ENCODE measurements at regions not wholly inside any gene's neighbourhood (a gene's known extent, or its start where the extent isn't known, plus 50 kb on each side); places are given as distances from the start of the nearest gene placed in this dataset.

DNA sequence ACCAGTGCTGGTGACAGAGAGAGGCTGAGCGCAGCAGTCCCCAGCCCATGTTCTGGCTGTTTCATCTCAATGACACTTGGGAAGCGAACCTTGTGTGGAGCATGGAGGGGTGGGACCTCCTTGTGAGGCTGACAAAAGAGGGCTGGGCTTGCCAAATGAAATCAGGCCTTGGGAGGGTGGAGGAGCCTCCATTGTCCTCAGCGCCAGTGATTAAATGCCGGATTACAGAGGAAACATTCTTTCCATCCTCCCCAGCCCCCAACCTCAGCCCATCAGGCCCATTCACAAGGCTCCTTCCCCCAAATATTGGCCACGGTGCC, 63.3 kb upstream of the PAXBP1 start:
- no peaks in the 10 kb centered on the region for H3K9me3 ChIP-seq (ENCODE audit: control insufficient read depth in 1 of 2, insufficient read depth in 1 of 2, low read depth in 1 of 2, low read length in 2 of 2)
- ChIA-PET POLR2A (no interaction called here), RAD21 (ENCODE audit: low non-redundant PET in 1 of 2, low total read pairs in 2 of 2, uncharacterized antibody in 2 of 2, unreplicated experiment in 2 of 2) (no interaction called here), CTCF (no interaction called here)
- intact Hi-C loops (cut with micrococcal nuclease) = no loop called here
- no peaks in the 10 kb centered on the region for H3K79me2 ChIP-seq (ENCODE audit: insufficient read depth, low read length)
- H3K27ac ChIP-seq (ENCODE audit: low read depth, low read length) = no peak overlapping the region
- H4K20me1 ChIP-seq (ENCODE audit: insufficient read depth) = no peaks in the 10 kb centered on the region
- no peak overlapping the region for H3K9ac ChIP-seq (ENCODE audit: low read length)
- H3K9me2 ChIP-seq (ENCODE audit: insufficient read depth) = no peaks in the 10 kb centered on the region
- H3K4me1 ChIP-seq (ENCODE audit: control insufficient read depth in 1 of 2, insufficient read depth in 2 of 2, low read length in 2 of 2) = no peaks in the 10 kb centered on the region
- no peak overlapping the region for H3K4me2 ChIP-seq (ENCODE audit: low read length)
- H2AFZ ChIP-seq (ENCODE audit: low read depth, low read length, poor library complexity, severe bottlenecking) = no peak overlapping the region
- TF ChIP-seq EZH2phosphoT487 (IDR thresholded peaks at IDR 0.05; ENCODE audit: borderline replicate concordance) (no peak), ZNF274 (IDR thresholded peaks at IDR 0.05; ENCODE audit: low read depth, low read length) (no peak), FOSL1 (IDR thresholded peaks at IDR 0.05; ENCODE audit: low read depth) (no peak), EZH2 (IDR thresholded peaks at IDR 0.05) (no peak), SRF (IDR thresholded peaks at IDR 0.05; ENCODE audit: low read depth) (no peak), RAD21 (IDR thresholded peaks at IDR 0.05; ENCODE audit: low read depth) (no peak), JUND (IDR thresholded peaks at IDR 0.05) (no peak), CEBPB (IDR thresholded peaks at IDR 0.05; ENCODE audit: low read depth) (no peak), ELF1 (IDR thresholded peaks at IDR 0.05; ENCODE audit: borderline replicate concordance, low read depth) (no peak), SP1 (IDR thresholded peaks at IDR 0.05; ENCODE audit: low read depth) (no peak), ZFX (IDR thresholded peaks at IDR 0.05) (no peak), EGR1 (IDR thresholded peaks at IDR 0.05; ENCODE audit: low read depth) (no peak), YY1 (IDR thresholded peaks at IDR 0.05; ENCODE audit: extremely low read depth, insufficient replicate concordance, low read depth, low read length) (no peak), POLR2A (IDR thresholded peaks at IDR 0.05; ENCODE audit: borderline replicate concordance, extremely low read depth, insufficient read depth, insufficient read length) (no peak), CBX3 (IDR thresholded peaks at IDR 0.05; ENCODE audit: low read depth) (no peak)
- TF ChIP-seq, protein P1, sequence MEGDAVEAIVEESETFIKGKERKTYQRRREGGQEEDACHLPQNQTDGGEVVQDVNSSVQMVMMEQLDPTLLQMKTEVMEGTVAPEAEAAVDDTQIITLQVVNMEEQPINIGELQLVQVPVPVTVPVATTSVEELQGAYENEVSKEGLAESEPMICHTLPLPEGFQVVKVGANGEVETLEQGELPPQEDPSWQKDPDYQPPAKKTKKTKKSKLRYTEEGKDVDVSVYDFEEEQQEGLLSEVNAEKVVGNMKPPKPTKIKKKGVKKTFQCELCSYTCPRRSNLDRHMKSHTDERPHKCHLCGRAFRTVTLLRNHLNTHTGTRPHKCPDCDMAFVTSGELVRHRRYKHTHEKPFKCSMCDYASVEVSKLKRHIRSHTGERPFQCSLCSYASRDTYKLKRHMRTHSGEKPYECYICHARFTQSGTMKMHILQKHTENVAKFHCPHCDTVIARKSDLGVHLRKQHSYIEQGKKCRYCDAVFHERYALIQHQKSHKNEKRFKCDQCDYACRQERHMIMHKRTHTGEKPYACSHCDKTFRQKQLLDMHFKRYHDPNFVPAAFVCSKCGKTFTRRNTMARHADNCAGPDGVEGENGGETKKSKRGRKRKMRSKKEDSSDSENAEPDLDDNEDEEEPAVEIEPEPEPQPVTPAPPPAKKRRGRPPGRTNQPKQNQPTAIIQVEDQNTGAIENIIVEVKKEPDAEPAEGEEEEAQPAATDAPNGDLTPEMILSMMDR (IDR thresholded peaks at IDR 0.05 in 2 of 3, conservative IDR thresholded peaks at IDR 0.05 in 1 of 3; ENCODE audit: borderline replicate concordance in 1 of 3, insufficient read depth in 1 of 3, low read depth in 2 of 3, low read length in 2 of 3) = no peak
- TF ChIP-seq, protein P2, sequence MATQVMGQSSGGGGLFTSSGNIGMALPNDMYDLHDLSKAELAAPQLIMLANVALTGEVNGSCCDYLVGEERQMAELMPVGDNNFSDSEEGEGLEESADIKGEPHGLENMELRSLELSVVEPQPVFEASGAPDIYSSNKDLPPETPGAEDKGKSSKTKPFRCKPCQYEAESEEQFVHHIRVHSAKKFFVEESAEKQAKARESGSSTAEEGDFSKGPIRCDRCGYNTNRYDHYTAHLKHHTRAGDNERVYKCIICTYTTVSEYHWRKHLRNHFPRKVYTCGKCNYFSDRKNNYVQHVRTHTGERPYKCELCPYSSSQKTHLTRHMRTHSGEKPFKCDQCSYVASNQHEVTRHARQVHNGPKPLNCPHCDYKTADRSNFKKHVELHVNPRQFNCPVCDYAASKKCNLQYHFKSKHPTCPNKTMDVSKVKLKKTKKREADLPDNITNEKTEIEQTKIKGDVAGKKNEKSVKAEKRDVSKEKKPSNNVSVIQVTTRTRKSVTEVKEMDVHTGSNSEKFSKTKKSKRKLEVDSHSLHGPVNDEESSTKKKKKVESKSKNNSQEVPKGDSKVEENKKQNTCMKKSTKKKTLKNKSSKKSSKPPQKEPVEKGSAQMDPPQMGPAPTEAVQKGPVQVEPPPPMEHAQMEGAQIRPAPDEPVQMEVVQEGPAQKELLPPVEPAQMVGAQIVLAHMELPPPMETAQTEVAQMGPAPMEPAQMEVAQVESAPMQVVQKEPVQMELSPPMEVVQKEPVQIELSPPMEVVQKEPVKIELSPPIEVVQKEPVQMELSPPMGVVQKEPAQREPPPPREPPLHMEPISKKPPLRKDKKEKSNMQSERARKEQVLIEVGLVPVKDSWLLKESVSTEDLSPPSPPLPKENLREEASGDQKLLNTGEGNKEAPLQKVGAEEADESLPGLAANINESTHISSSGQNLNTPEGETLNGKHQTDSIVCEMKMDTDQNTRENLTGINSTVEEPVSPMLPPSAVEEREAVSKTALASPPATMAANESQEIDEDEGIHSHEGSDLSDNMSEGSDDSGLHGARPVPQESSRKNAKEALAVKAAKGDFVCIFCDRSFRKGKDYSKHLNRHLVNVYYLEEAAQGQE (IDR thresholded peaks at IDR 0.05; ENCODE audit: low read depth) = no peak
- TF ChIP-seq, protein P3, sequence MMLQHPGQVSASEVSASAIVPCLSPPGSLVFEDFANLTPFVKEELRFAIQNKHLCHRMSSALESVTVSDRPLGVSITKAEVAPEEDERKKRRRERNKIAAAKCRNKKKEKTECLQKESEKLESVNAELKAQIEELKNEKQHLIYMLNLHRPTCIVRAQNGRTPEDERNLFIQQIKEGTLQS (IDR thresholded peaks at IDR 0.05) = no peak
- TF ChIP-seq, protein P4, sequence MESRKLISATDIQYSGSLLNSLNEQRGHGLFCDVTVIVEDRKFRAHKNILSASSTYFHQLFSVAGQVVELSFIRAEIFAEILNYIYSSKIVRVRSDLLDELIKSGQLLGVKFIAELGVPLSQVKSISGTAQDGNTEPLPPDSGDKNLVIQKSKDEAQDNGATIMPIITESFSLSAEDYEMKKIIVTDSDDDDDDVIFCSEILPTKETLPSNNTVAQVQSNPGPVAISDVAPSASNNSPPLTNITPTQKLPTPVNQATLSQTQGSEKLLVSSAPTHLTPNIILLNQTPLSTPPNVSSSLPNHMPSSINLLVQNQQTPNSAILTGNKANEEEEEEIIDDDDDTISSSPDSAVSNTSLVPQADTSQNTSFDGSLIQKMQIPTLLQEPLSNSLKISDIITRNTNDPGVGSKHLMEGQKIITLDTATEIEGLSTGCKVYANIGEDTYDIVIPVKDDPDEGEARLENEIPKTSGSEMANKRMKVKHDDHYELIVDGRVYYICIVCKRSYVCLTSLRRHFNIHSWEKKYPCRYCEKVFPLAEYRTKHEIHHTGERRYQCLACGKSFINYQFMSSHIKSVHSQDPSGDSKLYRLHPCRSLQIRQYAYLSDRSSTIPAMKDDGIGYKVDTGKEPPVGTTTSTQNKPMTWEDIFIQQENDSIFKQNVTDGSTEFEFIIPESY (IDR thresholded peaks at IDR 0.05; ENCODE audit: extremely low read depth, insufficient replicate concordance, low read length) = no peak
- no TSS peak for BruUV-seq (replicated peaks)
- ATAC-seq (no peak), DNase-seq (ENCODE audit: low read depth, low spot score) (no peak)
- H3K4me3 ChIP-seq (replicated peaks in 1 of 2; ENCODE audit: low read depth in 1 of 2, low read length in 2 of 2) = no peak overlapping the region
- H3K27me3 ChIP-seq (ENCODE audit: insufficient read depth, low read length) = peaks cover 7% of the 10 kb centered on the region
- H3K36me3 ChIP-seq (ENCODE audit: control insufficient read depth in 1 of 2, insufficient read depth in 2 of 2, low read length in 2 of 2) = no peaks in the 10 kb centered on the region

Measured in HCT116 (cell line).